ENCODE measurements at regions not wholly inside any gene's neighbourhood (a gene's known extent, or its start where the extent isn't known, plus 50 kb on each side); places are given as distances from the start of the nearest gene placed in this dataset.

DNA sequence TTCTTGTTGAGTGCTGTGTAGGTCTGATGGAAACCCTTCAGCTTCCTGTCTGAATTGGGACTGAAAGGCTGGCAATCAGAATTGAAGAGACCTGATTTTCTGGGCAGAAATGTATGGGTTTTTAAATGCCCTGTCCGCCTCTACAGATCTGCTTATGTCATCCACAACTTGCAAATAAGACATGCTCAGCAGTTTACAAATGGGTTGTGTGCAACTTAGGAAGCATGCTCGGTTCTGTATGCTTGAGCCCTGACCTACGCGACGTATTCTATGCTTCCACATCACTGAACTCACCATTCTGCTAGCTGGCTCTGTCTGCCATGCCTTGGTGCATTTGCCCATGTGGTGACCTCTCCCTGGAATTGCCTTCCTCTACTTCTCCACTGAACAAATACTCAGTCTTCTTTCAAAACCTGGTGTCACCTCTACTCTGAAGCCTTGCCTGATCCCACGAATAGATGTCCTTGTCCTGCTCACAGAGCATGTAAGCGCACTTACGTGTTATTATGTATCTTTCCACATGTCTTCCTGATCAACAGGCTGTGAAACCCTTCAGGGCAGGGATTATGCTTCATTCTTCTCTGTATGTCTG is 194.2 kb downstream of the ERCC6L2 start:
- DNase-seq (no peak), ATAC-seq (no peak), FAIRE-seq (no peak)
- H3K36me3 ChIP-seq, result no peaks in the 10 kb centered on the region
- TF ChIP-seq, protein P1, sequence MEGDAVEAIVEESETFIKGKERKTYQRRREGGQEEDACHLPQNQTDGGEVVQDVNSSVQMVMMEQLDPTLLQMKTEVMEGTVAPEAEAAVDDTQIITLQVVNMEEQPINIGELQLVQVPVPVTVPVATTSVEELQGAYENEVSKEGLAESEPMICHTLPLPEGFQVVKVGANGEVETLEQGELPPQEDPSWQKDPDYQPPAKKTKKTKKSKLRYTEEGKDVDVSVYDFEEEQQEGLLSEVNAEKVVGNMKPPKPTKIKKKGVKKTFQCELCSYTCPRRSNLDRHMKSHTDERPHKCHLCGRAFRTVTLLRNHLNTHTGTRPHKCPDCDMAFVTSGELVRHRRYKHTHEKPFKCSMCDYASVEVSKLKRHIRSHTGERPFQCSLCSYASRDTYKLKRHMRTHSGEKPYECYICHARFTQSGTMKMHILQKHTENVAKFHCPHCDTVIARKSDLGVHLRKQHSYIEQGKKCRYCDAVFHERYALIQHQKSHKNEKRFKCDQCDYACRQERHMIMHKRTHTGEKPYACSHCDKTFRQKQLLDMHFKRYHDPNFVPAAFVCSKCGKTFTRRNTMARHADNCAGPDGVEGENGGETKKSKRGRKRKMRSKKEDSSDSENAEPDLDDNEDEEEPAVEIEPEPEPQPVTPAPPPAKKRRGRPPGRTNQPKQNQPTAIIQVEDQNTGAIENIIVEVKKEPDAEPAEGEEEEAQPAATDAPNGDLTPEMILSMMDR (IDR thresholded peaks at IDR 0.05), result no peak
- peaks cover 14 to 29% (median 25%) of the 10 kb centered on the region in 3 donors for H3K4me1 ChIP-seq
- H3K27me3 ChIP-seq, result no peaks in the 10 kb centered on the region
- H3K4me3 ChIP-seq, result no peak overlapping the region
- H3K27ac ChIP-seq, result no peak overlapping the region
- WGBS, 2 donors, result 90 to 94% methylated on average over 8 of the region's 8 CpGs
- no peaks in the 10 kb centered on the region for H3K9me3 ChIP-seq
- intact Hi-C loops (cut with DNase I), result no loop called here

DNA sequence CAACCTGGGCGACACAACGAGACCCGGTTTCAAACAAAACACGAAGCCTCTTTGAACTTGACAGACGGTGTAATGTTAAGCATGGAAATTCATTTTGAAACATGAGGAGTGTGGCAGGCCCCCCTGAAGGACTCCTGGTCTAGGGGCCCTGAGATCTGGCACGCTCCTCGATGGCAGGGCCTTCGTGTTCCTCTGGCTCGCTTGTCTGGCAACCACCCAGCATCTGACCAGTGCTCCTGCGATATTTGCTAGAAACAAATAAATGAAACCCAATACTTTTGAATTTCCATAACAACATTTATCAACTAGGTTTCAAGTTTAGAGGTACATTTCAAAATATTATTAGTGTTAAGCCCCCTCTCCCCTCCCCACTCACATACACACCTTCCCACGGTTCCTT is 193.0 kb downstream of the ERCC6L2 start:
- FAIRE-seq (no peak), DNase-seq (peak in 5 of 6 donors; percentile 68 to 92 (median 70)), ATAC-seq (peak in 3 of 4 donors; percentile 38 to 71 (median 55))
- WGBS, 2 donors, result 37% methylated on average over 11 of the region's 11 CpGs
- peaks cover 7 to 20% (median 14%) of the 10 kb centered on the region in 3 donors for H3K4me1 ChIP-seq
- TF ChIP-seq, protein P1 (IDR thresholded peaks at IDR 0.05), result no peak
- no peak overlapping the region for H3K4me3 ChIP-seq
- no peaks in the 10 kb centered on the region for H3K9me3 ChIP-seq
- intact Hi-C loops (cut with DNase I), result no loop called here
- H3K27me3 ChIP-seq, result no peaks in the 10 kb centered on the region
- H3K27ac ChIP-seq, result no peak overlapping the region
- no peaks in the 10 kb centered on the region for H3K36me3 ChIP-seq

DNA sequence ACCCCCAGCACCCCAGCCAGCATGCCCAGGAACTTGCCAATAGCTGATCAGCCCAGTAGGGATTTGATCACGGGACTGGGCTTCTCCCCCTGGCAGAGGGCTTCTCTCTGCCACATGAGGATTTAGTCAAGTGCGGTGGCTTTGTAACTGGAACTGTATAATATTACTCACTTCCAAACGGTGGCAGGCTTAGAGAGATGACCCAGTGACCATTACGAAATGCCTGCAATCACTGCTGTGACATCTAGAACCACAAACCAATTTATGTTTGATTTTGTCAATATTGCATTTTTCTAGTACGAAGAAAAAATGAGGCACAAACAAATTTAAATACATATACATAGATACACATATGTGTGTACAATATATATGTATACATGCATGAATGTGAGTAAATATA is 192.1 kb downstream of the ERCC6L2 start:
- TF ChIP-seq, protein P1 (IDR thresholded peaks at IDR 0.05), result no peak
- ATAC-seq (no peak), DNase-seq (no peak), FAIRE-seq (no peak)
- intact Hi-C loops (cut with DNase I), result no loop called here
- no peaks in the 10 kb centered on the region for H3K9me3 ChIP-seq
- WGBS, 2 donors, result 82 to 83% methylated on average over 5 of the region's 5 CpGs
- no peak overlapping the region for H3K4me3 ChIP-seq
- no peaks in the 10 kb centered on the region for H3K36me3 ChIP-seq
- H3K4me1 ChIP-seq, result peaks cover 7 to 11% (median 7%) of the 10 kb centered on the region in 3 donors
- no peak overlapping the region for H3K27ac ChIP-seq
- H3K27me3 ChIP-seq, result no peaks in the 10 kb centered on the region

DNA sequence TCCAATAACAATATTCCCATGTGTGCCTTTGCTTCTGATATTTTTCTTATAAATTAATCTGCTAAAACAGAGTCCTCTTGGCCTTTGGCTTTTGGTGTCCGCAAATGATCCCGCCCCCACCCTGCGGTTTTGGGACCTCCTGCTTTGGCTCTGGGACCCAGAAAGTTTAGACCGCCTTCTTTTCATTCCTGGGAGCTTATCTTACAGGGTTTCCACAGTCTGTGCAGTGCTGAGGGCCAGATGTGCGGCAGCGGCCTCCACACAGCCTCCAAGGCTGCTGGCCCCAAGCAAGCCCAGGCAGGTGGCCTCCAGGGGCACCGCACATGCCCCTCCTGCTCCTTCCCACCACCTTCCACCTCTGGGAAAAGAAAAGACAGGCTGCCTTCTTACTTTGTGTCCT is 191.5 kb downstream of the ERCC6L2 start:
- FAIRE-seq (no peak), ATAC-seq (peak in 1 of 4 donors; percentile 44), DNase-seq (no peak)
- H3K27ac ChIP-seq, result no peak overlapping the region
- H3K4me3 ChIP-seq, result no peak overlapping the region
- no peaks in the 10 kb centered on the region for H3K9me3 ChIP-seq
- TF ChIP-seq, protein P1 (IDR thresholded peaks at IDR 0.05), result no peak
- 86 to 93% methylated on average over 7 of the region's 7 CpGs for WGBS, 2 donors
- peaks cover 7 to 11% (median 7%) of the 10 kb centered on the region in 3 donors for H3K4me1 ChIP-seq
- intact Hi-C loops (cut with DNase I), result no loop called here
- H3K36me3 ChIP-seq, result no peaks in the 10 kb centered on the region
- H3K27me3 ChIP-seq, result no peaks in the 10 kb centered on the region

DNA sequence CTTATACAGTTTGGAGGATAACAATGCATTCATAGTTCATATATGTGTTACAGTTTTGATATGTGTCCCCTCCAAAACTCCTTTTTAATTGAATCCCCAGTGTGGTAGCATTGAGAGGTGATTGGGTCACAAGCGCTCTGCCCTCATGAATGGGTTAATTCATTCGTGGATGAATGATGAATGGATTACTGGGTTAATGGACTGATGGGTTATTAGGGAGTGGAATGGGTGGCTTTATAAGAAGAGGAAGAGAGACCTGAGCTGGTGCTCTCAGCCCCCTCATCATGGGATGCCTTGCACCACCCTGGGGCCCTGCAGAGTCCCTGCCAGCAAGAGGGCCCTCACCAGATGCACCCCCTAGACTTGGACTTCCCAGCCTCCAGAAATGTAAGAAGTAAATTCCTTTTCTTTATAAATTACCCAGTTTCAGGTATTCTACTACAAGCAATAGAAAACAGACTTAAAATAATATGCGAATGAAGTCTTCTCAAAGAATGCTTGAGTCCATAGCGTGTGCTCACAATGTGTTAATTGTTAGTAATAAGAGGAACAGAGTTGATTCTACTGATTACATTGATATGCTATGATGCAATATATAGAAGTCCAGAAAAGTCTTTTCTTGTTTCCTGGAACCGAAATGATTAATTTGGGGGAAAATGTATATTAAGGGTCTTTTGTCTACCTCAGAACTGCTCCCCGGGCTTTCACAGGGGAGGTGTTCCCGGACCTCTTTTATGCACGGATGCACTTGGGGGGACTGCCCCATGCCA is 190.2 kb downstream of the ERCC6L2 start:
- 86 to 90% methylated on average over 8 of the region's 8 CpGs for WGBS, 2 donors
- intact Hi-C loops (cut with DNase I), result no loop called here
- TF ChIP-seq, protein P1 (IDR thresholded peaks at IDR 0.05), result no peak
- H3K36me3 ChIP-seq, result no peaks in the 10 kb centered on the region
- no peak overlapping the region for H3K27ac ChIP-seq
- H3K9me3 ChIP-seq, result no peaks in the 10 kb centered on the region
- FAIRE-seq, result no peak
- H3K27me3 ChIP-seq, result no peaks in the 10 kb centered on the region
- no peak for ATAC-seq
- no peak for DNase-seq
- no peak overlapping the region for H3K4me3 ChIP-seq
- peaks cover 7 to 11% (median 7%) of the 10 kb centered on the region in 3 donors for H3K4me1 ChIP-seq
